Upper lobe of left lung (tissue), 4 donors: ENCODE measurements at regions not wholly inside any gene's neighbourhood (a gene's known extent, or its start where the extent isn't known, plus 50 kb on each side); places are given as distances from the start of the nearest gene placed in this dataset.

Source experiments
- EP300 ChIP-seq, 4 donors: sonication (generic); formaldehyde crosslinking; IDR thresholded peaks; one replicate each; pipeline ENCODE4 v1.5.1; 2017; ENCODE audit warnings: antibody characterized with exemption in 4 of 4, control low read depth in 2 of 4
- TF ChIP-seq, protein P1 (sequence below), 6 experiments: fragments of 450-650 bp in 4 of 6; fragments of 200-600 bp in 2 of 6; sonication (generic) in 2 of 6; IDR thresholded peaks; one replicate each; pipeline ENCODE4 v1.5.1; 2016 to 2019; ENCODE audit warnings: antibody characterized with exemption in 6 of 6

DNA sequence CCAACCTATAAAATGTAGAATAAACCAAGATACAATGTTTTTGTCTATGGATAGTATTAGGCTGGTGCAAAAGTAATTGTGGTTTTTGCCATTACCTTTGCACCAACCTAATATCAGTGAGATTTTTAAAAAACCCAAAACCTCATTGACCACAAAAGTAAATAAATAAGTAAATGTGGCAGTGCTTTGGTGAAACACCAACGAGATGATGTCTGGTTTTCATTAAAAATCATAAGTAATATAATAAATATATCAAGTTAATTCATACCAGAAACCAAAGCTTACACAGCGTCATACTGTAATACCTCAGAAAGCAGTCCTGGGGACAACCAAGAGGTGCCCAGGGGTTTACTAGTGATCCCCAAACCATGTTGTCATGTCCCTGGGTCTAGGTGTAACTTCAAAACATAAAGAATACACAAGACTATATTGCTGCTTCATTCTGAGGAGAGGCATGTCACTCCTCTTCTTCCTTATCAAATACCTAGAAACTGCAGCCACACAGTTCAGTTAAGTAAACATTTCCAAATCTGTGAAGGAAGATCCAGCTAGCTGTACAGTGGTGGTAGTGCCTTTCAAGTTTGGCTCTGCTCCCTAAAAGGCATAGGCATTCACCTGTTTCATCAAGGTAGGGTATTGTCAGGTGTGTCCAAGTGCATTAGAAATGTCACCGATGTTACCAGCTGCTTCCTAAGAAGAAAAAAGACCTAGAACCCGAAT lies 51.6 kb upstream of the ZC3H11B start:
- TF ChIP-seq, protein P1, sequence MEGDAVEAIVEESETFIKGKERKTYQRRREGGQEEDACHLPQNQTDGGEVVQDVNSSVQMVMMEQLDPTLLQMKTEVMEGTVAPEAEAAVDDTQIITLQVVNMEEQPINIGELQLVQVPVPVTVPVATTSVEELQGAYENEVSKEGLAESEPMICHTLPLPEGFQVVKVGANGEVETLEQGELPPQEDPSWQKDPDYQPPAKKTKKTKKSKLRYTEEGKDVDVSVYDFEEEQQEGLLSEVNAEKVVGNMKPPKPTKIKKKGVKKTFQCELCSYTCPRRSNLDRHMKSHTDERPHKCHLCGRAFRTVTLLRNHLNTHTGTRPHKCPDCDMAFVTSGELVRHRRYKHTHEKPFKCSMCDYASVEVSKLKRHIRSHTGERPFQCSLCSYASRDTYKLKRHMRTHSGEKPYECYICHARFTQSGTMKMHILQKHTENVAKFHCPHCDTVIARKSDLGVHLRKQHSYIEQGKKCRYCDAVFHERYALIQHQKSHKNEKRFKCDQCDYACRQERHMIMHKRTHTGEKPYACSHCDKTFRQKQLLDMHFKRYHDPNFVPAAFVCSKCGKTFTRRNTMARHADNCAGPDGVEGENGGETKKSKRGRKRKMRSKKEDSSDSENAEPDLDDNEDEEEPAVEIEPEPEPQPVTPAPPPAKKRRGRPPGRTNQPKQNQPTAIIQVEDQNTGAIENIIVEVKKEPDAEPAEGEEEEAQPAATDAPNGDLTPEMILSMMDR (IDR thresholded peaks at IDR 0.05): no peak
- no peak for TF ChIP-seq EP300 (IDR thresholded peaks at IDR 0.05)
